ENCODE measurements at regions not wholly inside any gene's neighbourhood (a gene's known extent, or its start where the extent isn't known, plus 50 kb on each side); places are given as distances from the start of the nearest gene placed in this dataset.
"Not testable (repeated sequence)": the region's sequence is repeated elsewhere in the genome, so short reads cannot be mapped to it uniquely, and the experiment has no call there.

GRCh38 chr4:154907345-154908045, 126.4 kb downstream of the RBM46 start:
- not testable (repeated sequence) for DNase-seq (ENCODE audit: low read depth)

- DNase-seq (ENCODE audit: low read depth): no peak
Measured at GRCh38 chr4:154908168-154908567, 127.1 kb downstream of the RBM46 start.

DNA sequence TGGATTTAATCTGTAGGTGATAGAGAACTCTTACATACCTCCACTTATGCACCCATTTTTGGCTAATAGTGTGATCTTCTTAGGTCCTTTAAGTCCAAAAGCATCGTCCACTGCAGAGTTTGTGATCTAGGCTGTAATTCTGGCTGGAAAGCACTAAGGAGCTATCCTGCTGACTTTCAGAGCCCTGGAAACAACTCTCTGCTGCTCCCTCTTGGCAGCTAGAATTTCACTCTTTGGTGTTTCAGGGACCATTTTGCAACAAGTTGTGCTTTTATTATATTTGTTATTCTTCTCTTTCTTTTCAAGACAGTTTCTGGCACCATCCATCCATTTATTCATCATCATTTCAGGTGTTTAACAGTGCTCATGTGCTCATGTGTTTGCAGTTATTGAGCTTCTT, 130.0 kb downstream of the RBM46 start:
- no peak for DNase-seq (ENCODE audit: low read depth)

GRCh38 chr4:154911608-154912098, 130.6 kb downstream of the RBM46 start:
- peak; percentile 27 for DNase-seq (ENCODE audit: low read depth)

- no peak for DNase-seq (ENCODE audit: low read depth)
Measured at GRCh38 chr4:154916068-154916467, 135.0 kb downstream of the RBM46 start.

DNA sequence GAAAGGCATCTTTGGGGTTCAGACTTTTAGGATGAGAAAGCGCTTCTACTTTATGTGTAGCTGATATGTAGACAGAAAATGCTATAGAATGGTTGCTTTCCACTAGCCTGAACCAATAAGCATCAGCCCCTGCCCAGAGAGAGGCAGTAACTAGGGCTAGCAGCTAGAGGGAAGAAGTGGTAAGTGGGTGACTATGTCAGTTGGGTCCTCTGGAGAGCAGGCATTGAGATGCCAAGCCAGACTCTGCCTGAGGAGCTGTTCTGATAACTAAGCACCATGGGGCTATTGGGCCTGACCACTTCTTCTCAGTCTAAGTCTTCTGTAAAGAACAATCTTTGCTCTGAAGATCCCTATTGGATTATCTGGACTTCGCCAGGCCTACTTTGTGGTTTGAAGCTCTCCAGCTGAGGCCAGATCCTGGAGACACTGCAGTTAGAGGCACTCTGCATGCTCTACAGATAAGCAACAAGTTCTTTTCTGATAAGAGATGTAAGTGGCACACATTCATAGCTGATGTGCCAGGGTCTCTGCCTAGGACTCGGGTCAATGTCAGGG, 146.1 kb downstream of the RBM46 start:
- DNase-seq (ENCODE audit: low read depth): peak; percentile 79

DNA sequence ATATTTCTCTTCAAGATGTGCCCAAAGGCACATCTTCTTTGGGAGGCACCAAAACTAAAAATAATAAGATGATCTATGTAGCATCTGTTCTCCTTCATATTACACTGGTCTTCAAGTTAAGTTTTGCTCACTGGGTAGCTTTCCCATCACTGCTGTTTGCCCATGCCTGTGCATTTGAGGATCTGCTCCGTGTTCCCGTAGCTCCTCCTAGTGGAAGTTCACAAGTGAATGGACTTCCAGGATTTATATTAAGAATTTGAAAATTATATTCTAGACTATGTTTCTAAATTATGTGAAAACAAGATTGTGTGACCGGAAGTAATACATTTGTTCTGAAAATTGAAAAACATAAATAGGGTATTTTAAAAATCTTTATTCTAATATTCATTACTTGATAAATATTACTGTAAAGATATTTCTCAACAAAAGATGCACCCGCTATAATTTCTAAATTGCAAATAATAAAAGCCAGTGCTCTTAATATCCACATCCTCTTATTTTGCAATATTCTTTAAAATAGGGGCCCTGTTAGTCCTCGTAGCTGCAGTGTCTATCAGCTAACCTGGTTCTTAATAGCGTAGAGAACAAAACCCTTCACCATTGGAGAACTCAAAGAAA, 147.7 kb downstream of the RBM46 start:
- no peak for DNase-seq (ENCODE audit: low read depth)

GRCh38 chr4:154936873-154937272, 155.8 kb downstream of the RBM46 start:
- DNase-seq (ENCODE audit: low read depth): no peak

GRCh38 chr4:154939851-154940250, 158.8 kb downstream of the RBM46 start:
- no peak for DNase-seq (ENCODE audit: low read depth)

- no peak for DNase-seq (ENCODE audit: low read depth)
Measured at GRCh38 chr4:154942176-154942575, 161.1 kb downstream of the RBM46 start.

GRCh38 chr4:154944996-154945395, 163.9 kb downstream of the RBM46 start:
- DNase-seq (ENCODE audit: low read depth): no peak

DNA sequence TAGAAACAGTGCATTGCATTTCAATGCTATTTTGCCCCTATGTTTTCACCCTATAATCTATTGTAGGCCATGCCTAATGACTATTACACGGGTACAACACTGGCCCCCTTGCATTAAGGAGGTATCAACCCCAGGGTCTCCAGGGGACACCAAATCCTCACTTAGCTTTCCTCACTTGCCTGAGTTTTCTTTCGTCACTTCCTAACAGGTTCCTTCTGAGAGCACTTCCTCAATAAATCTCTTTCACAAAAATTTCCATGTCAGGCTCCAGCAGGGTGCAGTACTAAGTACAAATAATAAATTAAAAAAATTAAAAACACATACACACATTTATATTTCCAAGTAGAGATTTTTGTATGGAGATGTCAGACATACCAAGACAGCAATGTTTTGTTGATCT, 165.0 kb downstream of the RBM46 start:
- no peak for DNase-seq (ENCODE audit: low read depth)

- no peak for DNase-seq (ENCODE audit: low read depth)
Measured at GRCh38 chr4:154953691-154954090, 172.6 kb downstream of the RBM46 start.

DNA sequence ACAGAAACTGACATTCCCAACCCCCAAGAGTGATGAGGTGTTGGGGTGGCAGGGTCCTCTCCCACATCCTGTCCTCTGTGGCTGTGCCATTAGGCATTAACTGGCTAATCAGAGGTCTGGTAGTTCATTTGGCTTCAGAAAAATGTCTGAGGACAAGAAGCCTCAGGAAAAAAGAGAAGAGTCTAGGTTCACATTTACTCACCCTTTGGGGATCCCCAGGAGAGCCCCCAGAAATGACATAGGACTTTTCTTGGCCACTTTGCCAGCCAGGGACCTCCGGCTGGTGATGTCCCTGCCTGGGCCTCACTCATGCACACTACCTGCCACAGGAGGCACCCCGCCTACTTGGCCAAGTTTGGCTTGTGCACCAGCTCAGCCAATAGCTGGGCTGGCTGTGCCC, 173.0 kb downstream of the RBM46 start:
- DNase-seq (ENCODE audit: low read depth): no peak

GRCh38 chr4:154958121-154958520, 177.0 kb downstream of the RBM46 start:
- no peak for DNase-seq (ENCODE audit: low read depth)

DNA sequence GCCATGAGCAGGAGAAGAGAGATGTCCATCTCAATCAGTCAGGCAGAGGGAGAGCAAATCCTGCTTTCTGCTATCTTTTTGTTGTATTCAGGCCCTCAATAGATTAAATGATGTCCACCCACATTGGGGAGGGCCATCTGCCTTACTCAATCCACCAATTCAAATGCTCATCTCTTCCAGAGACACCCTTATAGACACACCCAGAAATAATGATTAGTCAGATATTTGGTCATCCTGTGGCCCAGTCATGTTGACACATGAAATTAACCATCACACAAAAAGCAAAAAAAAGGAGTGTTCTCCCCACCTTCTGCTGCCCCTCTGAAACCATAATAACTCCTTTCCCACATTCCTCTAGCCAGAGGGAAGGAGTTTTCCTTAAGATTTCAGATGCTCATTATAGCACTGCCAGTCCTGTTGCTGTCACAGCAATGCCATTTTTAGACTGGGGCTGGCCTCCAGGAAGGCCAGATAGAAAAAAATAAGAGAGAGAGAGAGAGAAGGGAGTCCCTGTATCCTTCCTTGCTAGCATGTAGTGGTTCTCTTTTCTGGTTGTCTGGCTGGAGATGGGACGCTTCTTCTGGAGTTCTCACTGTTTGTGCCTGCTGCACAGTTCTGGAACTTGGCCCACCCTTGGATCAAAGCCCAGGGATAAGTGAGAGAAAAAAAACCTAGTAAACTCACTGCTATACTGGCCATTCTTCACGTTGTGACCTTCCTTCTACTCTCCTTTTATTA, 177.7 kb downstream of the RBM46 start:
- no peak for DNase-seq (ENCODE audit: low read depth)

- no peak for DNase-seq (ENCODE audit: low read depth)
Measured at GRCh38 chr4:154959756-154960155, 178.7 kb downstream of the RBM46 start.

GRCh38 chr4:154960476-154960875, 179.4 kb downstream of the RBM46 start:
- DNase-seq (ENCODE audit: low read depth): no peak

DNA sequence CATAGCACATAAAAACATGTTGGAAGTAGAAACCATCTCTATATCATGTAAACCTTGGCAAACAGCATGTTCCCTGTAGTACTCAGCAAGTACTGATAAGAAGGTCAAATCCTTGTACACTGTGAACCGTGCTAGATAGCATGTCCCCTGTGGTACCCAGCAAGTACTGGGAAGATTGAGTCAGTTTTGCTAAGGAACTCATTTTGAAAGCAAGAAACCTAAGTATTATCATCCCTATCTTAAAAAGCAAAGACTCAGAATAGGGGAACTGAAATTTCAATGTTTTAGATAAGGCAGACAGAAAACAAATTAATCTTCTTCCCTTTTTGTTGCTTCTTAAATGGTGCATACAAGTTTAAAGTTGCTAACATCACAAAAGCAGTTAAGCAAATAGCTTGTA, 180.2 kb downstream of the RBM46 start:
- DNase-seq (ENCODE audit: low read depth): peak; percentile 38

GRCh38 chr4:154973244-154974035, 192.4 kb downstream of the RBM46 start:
- no peak for DNase-seq (ENCODE audit: low read depth)

- no peak for DNase-seq (ENCODE audit: low read depth)
Measured at GRCh38 chr4:154977228-154977627, 196.2 kb downstream of the RBM46 start.

Data from CMK (cell line).